Fibroblast of the aortic adventitia (primary cell): ENCODE measurements at regions not wholly inside any gene's neighbourhood (a gene's known extent, or its start where the extent isn't known, plus 50 kb on each side); places are given as distances from the start of the nearest gene placed in this dataset.
A peak's percentile ranks its signal among the peaks of the same experiment; 100 is the strongest.

Experiments used
- DNase-seq: peaks from one replicate; pipeline ENCODE4 v3.0.0-alpha.2; 2010; ENCODE audit warnings: low read depth
- H3K4me3 ChIP-seq: 2 replicates; pipeline ENCODE4 v1.5.1; 2011; ENCODE audit warnings: low read depth, mild to moderate bottlenecking, control low read depth, low read length, moderate library complexity
- TF ChIP-seq, protein P1 (sequence below): IDR thresholded peaks from 2 replicates; pipeline ENCODE4 v1.5.1; 2011; ENCODE audit warnings: mild to moderate bottlenecking, low read length, control low read depth, inconsistent platforms; ENCODE audit not compliant: insufficient read depth

DNA sequence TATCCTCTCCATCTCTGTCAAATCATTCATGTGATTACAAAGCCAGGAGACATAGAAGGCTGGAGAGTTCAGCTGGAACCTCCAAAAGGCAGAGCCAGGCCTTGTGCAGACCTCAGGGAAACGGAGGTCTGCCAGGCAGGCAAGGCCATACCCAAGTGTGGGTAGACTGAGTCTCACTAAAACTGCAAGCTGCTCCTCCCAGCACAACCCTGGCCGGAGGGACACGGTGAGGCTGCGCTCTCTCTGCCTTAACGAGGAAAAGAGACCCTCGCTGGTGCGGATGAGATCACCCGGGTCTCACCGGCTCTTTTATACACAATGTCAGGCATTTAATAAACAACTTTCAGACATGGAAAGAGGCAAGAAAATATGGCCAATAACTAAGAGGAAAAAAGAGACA is 66.1 kb upstream of the INPP5A start:
- no peak for DNase-seq
- TF ChIP-seq, protein P1, sequence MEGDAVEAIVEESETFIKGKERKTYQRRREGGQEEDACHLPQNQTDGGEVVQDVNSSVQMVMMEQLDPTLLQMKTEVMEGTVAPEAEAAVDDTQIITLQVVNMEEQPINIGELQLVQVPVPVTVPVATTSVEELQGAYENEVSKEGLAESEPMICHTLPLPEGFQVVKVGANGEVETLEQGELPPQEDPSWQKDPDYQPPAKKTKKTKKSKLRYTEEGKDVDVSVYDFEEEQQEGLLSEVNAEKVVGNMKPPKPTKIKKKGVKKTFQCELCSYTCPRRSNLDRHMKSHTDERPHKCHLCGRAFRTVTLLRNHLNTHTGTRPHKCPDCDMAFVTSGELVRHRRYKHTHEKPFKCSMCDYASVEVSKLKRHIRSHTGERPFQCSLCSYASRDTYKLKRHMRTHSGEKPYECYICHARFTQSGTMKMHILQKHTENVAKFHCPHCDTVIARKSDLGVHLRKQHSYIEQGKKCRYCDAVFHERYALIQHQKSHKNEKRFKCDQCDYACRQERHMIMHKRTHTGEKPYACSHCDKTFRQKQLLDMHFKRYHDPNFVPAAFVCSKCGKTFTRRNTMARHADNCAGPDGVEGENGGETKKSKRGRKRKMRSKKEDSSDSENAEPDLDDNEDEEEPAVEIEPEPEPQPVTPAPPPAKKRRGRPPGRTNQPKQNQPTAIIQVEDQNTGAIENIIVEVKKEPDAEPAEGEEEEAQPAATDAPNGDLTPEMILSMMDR: no peak
- H3K4me3 ChIP-seq: no peak overlapping the region

DNA sequence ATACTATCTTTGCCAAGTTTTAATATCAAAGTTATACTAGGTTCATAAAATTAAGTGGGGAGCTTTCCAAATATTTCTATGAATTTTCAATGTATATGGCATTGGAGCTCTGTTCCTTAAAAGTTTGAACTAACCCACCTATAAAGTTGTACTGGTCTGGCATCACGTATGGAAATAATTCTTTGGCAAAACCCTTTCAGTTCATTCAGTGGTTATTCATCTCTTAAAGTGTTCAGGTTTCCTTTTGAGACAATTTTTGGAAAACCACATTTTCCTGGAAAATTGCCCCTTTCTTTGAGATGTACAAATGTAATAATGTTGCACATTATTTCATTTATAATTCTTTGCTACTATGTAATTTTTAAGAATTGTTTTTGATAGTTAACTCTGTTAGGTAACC is 62.5 kb upstream of the INPP5A start:
- TF ChIP-seq, protein P1: no peak

DNA sequence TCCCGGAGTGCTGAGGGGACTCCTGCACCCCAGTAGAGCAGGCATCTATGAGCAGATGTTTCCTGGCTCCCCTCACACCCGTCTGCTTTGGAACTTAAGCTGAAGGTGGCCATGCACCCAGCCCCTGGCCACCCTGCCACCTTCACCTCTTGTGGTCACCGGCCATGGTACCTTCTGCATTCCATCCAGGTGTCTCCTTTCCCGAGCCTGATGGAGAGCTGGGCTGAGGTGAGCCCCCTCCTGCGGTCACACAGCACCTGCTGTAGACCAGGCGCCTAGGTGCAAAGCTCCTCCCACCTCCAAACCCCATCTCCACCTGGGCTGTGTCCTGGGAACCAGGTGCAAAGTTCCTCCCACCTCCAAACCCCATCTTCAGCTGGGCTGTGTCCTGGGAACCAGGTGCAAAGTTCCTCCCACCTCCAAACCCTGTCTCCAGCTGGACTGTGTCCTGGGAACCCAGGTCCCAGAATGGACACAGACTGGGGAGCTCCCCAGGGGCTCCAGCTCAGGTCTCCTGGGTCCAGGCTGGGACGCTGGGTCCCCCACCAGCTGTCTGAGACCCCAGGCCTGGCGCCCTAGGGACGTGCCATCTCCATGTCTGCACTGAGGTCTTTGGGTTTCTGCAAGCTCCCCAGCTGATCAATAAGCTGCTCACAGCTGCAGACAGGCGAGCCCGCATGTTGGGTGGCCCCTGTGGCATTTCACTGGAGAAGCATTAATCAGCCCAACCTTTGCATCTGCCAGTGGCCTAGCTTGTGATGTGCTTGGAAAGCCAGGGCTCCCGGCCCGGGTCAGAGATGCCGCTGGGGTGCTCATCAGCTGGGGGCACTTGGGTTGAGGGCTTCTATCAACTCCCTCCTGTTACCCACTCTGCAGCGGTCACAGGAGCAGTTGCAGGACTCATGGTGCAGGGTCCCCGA is 61.2 kb upstream of the INPP5A start:
- H3K4me3 ChIP-seq: no peak overlapping the region
- TF ChIP-seq, protein P1: no peak
- no peak for DNase-seq

More for the DNA sequence above, 62.5 kb upstream of the INPP5A start:
- H3K4me3 ChIP-seq: no peak overlapping the region
- peak; percentile 16 for DNase-seq

DNA sequence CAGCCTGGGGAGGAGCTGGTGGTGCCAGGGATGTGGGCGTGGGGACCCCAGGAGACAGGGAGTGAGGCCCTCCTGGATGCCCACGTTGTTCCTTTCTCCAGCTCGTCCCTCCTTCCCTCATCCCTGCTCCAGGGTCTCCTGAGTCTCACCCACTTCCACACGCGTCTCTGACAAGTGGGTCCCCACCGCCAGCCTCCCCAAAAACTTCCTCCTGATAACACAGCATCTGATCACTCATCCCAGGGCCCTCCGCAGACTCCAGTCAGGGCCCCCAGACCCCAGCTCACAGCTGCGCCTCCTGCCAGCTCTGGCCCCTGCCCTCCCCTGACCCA is 60.6 kb upstream of the INPP5A start:
- no peak overlapping the region for H3K4me3 ChIP-seq
- DNase-seq: no peak
- TF ChIP-seq, protein P1: no peak

DNA sequence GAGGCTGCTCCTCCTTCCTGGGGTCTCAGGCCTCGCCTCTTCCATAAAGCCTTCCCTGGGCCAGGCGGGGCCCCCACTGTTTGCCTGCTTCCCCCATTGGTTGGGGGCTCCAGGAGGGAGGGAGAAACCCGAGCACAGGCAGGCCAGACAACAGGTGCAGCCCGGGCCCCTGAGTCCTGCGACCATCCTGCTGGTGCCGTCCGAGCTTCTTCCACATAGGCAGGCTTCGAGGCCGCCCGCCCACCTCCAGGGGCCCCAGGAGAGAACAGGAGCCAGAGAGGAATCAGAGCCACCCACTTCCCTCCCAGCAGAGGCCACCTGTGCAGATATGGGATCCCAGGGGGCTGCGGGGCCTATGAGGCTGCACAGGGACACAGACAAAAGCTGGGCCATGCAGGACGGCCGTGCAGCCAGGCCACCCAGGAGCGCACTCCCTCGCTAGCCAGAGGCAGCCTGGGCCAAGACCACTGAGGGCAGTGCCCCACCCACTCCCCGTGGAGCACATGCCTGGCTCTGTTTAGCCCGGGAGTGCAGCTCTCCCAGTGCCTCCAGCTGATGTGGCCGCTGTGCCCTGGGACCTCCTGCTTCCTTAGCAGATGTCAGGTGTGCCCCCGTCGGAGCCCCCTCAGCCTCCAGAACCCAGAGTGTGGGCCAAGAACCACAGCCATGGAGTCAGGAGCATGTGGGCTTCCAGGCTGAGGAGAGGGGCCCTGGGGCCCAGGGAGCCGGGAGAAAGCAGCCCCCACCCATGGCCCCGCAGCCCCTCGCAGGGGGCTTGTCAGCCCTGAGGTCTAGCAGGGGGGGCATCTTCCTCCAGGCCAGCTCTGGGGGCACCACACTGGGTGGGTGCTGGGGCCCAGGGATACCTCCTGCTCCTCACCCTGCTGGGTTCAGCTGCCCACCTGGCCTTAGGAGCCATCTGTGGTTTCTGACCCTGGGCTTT is 59.9 kb upstream of the INPP5A start:
- DNase-seq: no peak
- TF ChIP-seq, protein P1: no peak
- H3K4me3 ChIP-seq: no peak overlapping the region

DNA sequence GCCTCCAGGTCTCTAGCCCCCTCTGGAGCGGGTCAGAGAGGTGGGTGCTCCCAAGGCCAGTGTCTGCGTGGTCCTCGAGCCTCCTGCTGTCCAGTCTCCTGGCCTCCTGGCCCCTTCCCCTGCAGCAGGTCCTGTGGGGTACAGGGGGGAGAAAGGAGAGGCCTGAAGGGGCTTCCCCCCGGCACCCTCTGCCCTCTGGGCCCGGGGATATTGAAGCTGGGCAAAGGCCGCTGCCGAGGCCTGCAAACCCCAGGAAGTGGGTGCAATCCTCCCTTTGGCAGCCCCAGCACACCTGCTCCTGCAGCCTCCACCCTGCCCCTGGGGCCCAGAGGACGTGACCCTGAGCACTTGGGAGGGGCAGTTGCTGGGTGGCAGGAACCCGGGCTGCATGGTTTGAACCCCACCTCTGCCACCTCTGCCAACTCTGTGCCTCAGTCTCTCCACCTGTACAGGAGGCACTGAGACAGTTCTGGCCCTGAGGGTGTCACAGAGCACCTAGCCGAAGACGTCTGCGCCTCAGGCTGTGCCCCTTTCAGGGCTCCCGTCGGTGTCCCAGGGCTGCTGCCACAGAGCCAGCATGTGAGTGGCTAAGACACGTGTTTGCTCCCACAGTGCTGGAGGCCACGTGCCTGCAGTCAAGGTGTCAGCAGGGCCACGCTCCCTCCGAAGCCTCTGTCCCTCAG is 59.1 kb upstream of the INPP5A start:
- H3K4me3 ChIP-seq: no peak overlapping the region
- TF ChIP-seq, protein P1: no peak
- DNase-seq: no peak
